ENCODE measurements at regions not wholly inside any gene's neighbourhood (a gene's known extent, or its start where the extent isn't known, plus 50 kb on each side); places are given as distances from the start of the nearest gene placed in this dataset.

DNA sequence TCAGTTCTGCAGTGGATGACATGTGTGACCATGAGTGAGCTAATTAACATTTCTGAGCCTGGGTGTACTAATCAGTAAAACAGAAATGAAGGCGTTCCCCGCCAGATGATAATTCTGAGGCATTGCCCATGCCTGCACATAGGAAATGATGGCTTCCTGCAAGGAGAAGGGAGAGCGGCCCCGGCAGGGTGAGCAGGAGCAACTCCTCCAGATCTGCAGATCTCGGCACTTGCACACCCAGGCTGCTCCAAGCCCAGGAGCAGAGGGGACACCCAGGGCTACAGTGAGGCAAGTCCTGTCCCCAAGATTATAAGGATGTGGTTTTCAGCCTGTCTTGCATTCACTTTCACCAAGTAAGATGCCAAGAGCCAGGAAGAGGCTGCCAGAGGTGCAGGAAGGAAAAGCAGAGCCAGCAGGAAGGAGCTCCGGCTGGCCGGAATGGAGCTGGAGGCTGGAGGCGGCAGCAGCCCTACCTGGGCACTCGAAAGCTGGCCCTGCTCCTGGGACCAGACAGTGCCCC lies 177.5 kb upstream of the CST7 start:
- TF ChIP-seq, protein P1, sequence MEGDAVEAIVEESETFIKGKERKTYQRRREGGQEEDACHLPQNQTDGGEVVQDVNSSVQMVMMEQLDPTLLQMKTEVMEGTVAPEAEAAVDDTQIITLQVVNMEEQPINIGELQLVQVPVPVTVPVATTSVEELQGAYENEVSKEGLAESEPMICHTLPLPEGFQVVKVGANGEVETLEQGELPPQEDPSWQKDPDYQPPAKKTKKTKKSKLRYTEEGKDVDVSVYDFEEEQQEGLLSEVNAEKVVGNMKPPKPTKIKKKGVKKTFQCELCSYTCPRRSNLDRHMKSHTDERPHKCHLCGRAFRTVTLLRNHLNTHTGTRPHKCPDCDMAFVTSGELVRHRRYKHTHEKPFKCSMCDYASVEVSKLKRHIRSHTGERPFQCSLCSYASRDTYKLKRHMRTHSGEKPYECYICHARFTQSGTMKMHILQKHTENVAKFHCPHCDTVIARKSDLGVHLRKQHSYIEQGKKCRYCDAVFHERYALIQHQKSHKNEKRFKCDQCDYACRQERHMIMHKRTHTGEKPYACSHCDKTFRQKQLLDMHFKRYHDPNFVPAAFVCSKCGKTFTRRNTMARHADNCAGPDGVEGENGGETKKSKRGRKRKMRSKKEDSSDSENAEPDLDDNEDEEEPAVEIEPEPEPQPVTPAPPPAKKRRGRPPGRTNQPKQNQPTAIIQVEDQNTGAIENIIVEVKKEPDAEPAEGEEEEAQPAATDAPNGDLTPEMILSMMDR (IDR thresholded peaks at IDR 0.05; ENCODE audit: low read depth, low read length, poor library complexity, severe bottlenecking): no peak
- no peak for TF ChIP-seq EZH2phosphoT487 (IDR thresholded peaks at IDR 0.05; ENCODE audit: borderline replicate concordance, low read length)
- H3K4me1 ChIP-seq (ENCODE audit: control insufficient read depth, low read length): no peaks in the 10 kb centered on the region
- no peak overlapping the region for H3K4me3 ChIP-seq (ENCODE audit: low read length)
- H3K36me3 ChIP-seq (ENCODE audit: control insufficient read depth, low read length): no peaks in the 10 kb centered on the region
- H3K27ac ChIP-seq (ENCODE audit: low read depth, low read length): no peak overlapping the region
- no peaks in the 10 kb centered on the region for H4K20me1 ChIP-seq (ENCODE audit: control insufficient read depth, insufficient read depth, low read depth, low read length)
- no peak overlapping the region for H3K4me2 ChIP-seq (ENCODE audit: low read length)
- no peaks in the 10 kb centered on the region for H3F3A ChIP-seq (ENCODE audit: control insufficient read depth, insufficient read depth)
- H3K79me2 ChIP-seq (ENCODE audit: control insufficient read depth, low read length): no peaks in the 10 kb centered on the region
- peaks cover 18% of the 10 kb centered on the region for H3K27me3 ChIP-seq (ENCODE audit: control insufficient read depth, low read length)
- H3K9me3 ChIP-seq (ENCODE audit: control insufficient read depth, insufficient read depth, low read length): no peaks in the 10 kb centered on the region
- no peaks in the 10 kb centered on the region for H3K9me2 ChIP-seq (replicated peaks; ENCODE audit: control insufficient read depth, low read length)

DNA sequence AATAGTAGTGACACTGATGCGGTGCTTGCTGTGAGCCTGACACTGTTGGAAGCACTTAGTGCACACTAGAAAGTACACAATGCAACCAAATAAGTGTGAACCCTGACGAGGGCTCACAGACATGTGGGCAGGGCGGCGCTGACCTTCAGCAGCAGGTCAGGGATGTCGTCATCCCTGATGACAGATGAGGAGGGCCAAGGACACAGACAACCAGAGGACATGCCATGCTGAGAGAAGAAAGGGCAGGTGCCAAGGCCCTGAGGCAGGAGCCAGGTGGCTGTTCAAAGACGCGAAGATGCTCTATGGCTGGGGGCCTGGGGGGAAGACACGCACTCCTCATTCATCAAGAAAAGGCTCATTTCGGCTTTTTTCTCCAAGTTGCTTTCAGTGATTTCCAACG lies 176.4 kb upstream of the CST7 start:
- Histone ChIP-seq H3K9me3 (ENCODE audit: control insufficient read depth, insufficient read depth, low read length) (no peaks in the 10 kb centered on the region), H3K79me2 (ENCODE audit: control insufficient read depth, low read length) (no peaks in the 10 kb centered on the region), H3K9me2 (replicated peaks; ENCODE audit: control insufficient read depth, low read length) (no peaks in the 10 kb centered on the region), H3K27me3 (ENCODE audit: control insufficient read depth, low read length) (peaks cover 18% of the 10 kb centered on the region), H3K4me2 (ENCODE audit: low read length) (no peak overlapping the region), H3K27ac (ENCODE audit: low read depth, low read length) (no peak overlapping the region), H4K20me1 (ENCODE audit: control insufficient read depth, insufficient read depth, low read depth, low read length) (no peaks in the 10 kb centered on the region), H3K4me3 (ENCODE audit: low read length) (no peak overlapping the region), H3K36me3 (ENCODE audit: control insufficient read depth, low read length) (no peaks in the 10 kb centered on the region), H3K4me1 (ENCODE audit: control insufficient read depth, low read length) (no peaks in the 10 kb centered on the region), H3F3A (ENCODE audit: control insufficient read depth, insufficient read depth) (no peaks in the 10 kb centered on the region)
- TF ChIP-seq EZH2phosphoT487 (IDR thresholded peaks at IDR 0.05; ENCODE audit: borderline replicate concordance, low read length): no peak
- TF ChIP-seq, protein P1 (IDR thresholded peaks at IDR 0.05; ENCODE audit: low read depth, low read length, poor library complexity, severe bottlenecking): no peak

DNA sequence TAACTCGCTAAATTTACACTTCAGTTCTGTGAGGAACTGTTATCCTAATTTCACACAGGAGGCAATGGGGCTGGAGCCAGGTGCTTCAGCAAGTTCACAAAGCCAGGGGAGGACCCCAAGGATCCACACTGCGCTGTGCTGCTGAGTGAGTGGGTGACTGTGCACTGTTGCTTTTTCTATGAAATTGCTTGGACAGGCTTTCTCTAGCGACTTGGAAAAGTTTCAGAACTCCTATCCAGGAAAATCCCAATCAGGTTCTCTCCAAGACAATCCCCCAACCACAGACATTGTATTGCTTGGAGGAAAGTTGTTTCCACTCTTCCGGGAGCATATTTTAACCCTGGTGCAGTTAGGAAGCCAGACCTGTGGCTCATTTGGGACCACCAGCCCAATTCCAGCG lies 175.9 kb upstream of the CST7 start:
- H3K4me1 ChIP-seq (ENCODE audit: control insufficient read depth, low read length): no peaks in the 10 kb centered on the region
- peaks cover 18% of the 10 kb centered on the region for H3K27me3 ChIP-seq (ENCODE audit: control insufficient read depth, low read length)
- H3K9me2 ChIP-seq (replicated peaks; ENCODE audit: control insufficient read depth, low read length): no peaks in the 10 kb centered on the region
- no peaks in the 10 kb centered on the region for H4K20me1 ChIP-seq (ENCODE audit: control insufficient read depth, insufficient read depth, low read depth, low read length)
- H3K27ac ChIP-seq (ENCODE audit: low read depth, low read length): no peak overlapping the region
- no peak overlapping the region for H3K4me2 ChIP-seq (ENCODE audit: low read length)
- H3K79me2 ChIP-seq (ENCODE audit: control insufficient read depth, low read length): no peaks in the 10 kb centered on the region
- no peaks in the 10 kb centered on the region for H3K36me3 ChIP-seq (ENCODE audit: control insufficient read depth, low read length)
- TF ChIP-seq, protein P1 (IDR thresholded peaks at IDR 0.05; ENCODE audit: low read depth, low read length, poor library complexity, severe bottlenecking): no peak
- TF ChIP-seq EZH2phosphoT487 (IDR thresholded peaks at IDR 0.05; ENCODE audit: borderline replicate concordance, low read length): no peak
- H3K4me3 ChIP-seq (ENCODE audit: low read length): no peak overlapping the region
- H3F3A ChIP-seq (ENCODE audit: control insufficient read depth, insufficient read depth): no peaks in the 10 kb centered on the region
- no peaks in the 10 kb centered on the region for H3K9me3 ChIP-seq (ENCODE audit: control insufficient read depth, insufficient read depth, low read length)

All from DOHH2 (cell line).